OCI-LY1 (cell line): ENCODE measurements at regions not wholly inside any gene's neighbourhood (a gene's known extent, or its start where the extent isn't known, plus 50 kb on each side); places are given as distances from the start of the nearest gene placed in this dataset.

Experiments used
- CTCF ChIP-seq: fragments of 200-600 bp; sonication (generic), shearing (Covaris generic); IDR thresholded peaks from 2 replicates; pipeline ENCODE4 v1.5.1; 2017; ENCODE audit warnings: mild to moderate bottlenecking, antibody characterized with exemption, low read length, moderate library complexity, mixed read lengths
- EZH2 ChIP-seq: fragments of 200-600 bp; sonication (generic), shearing (Covaris generic); IDR thresholded peaks from 2 replicates; pipeline ENCODE4 v1.8.0; 2017; ENCODE audit warnings: borderline replicate concordance, mixed run types, mild to moderate bottlenecking, antibody characterized with exemption, low read length, moderate library complexity, mixed read lengths

- TF ChIP-seq CTCF, result peak; percentile 11; the same call in 1 of the 2 replicates
- no peak for TF ChIP-seq EZH2
Observed at GRCh38 chr1:197841158-197841557, 61.3 kb upstream of the C1orf53 start.
